Effector CD8-positive, alpha-beta T cell (primary cell): ENCODE measurements at regions not wholly inside any gene's neighbourhood (a gene's known extent, or its start where the extent isn't known, plus 50 kb on each side); places are given as distances from the start of the nearest gene placed in this dataset.
A peak's percentile ranks its signal among the peaks of the same experiment; 100 is the strongest.

Experiments used
- DNase-seq: peaks from one replicate; lab custom pipeline; 2025; lab: John Stamatoyannopoulos, UW

DNA sequence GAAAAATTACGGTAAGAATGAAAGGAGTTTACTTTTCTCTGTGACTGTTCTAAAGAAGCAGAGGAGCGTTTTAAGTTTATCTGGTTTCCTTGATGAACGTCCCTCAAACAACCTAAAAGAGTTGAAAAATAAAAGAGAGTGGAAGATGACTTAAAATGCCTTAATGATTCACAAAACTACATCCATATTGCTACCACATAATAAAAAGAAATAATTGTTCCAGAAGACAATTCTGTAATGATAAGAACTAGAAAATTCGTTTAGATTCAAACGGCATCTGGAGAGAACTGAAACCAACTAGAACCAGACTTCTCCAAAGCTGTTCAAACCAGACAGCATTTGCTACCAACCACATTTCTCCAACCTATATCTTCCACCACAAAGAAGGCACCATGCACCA lies 68.1 kb downstream of the TEKT4 start:
- DNase-seq = no peak

DNA sequence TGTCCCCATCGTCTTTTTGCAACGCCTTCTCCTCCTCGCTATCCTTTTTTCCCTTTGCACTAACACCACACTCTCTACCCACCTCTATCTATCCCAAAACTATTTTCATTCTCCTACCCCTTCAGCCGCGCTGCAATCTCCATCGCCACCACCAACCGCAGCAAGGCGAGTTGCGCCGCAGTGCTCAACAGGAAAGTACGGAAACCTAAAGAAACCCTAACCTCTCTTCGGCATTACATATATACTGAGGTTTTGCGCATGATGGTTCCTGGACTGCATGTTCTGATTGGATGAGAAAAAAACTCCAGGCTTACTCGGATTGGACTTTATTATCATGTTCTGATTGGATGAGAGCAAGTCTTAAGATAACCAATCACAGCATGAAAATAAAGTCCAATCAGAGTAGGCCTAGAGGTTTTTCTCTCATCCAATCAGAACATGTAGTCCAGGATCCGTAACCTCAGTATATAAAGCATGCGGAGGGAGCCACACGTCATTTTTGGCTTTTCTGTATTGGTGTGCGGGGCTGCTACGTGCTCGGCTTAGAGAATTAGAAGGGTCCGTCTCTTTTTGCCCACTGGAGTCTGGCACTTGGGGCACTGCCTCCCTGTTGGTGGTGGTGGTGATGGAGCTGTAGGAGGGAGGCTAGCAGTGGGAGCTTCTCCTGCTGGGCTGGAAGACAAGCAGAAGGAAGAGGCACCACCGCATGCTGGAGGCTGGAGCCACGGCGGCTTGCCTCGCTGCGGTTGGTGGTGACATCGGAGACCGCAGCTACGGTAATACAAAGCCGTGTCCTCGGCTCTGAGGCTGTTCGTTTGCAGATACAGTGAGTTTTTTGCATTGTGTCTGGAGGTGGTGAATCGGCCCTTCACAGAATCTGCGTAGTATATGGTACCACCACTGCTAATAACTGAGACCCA lies 76.1 kb downstream of the TEKT4 start:
- DNase-seq = no peak

DNA sequence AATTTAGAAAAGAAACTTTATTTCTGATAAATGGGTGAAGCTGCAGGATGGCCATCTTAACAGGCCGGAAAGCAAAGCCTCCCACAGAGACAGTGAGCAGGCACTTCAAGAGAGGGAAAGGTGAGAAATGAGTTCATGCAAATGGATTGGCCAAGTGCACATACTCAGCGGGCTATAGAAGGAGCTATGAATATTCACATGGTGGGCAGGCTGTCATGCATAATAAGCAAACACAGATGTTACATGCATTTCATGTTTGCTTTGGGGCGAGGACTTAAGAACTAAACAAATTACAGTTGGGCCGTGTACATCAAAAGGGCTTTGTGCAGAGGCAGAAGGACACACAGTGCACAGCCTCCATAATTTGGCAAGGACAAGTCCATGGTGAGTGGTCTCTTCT lies 69.8 kb upstream of the MAL start:
- no peak for DNase-seq

DNA sequence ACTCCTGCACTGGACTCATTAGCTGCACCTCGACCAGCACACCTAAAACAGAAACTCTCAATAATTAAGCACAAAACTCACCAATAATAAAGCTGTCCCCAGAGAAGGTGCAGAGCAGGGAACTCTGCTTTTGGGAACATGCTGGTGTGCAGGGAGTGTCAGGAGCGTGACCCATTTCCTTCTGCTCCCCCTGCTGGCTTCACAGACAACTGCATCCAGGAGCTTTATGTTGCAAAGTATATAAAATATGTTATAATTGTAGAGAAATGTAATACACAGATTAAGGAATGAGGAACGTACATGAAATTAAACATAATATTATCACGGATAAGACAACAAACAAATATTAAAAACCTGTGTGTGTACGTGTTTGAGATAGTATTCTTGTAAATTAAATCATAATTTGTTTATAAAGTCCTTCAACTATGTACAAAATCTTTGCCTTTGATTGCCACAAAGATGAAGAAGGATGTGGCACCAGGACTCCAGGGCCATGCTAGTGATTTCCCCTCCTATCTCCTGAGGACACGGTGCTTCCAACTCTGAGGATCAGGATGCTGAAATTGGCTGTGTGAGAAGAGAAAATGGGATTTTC lies 68.6 kb upstream of the MAL start:
- peak; percentile 10 for DNase-seq

DNA sequence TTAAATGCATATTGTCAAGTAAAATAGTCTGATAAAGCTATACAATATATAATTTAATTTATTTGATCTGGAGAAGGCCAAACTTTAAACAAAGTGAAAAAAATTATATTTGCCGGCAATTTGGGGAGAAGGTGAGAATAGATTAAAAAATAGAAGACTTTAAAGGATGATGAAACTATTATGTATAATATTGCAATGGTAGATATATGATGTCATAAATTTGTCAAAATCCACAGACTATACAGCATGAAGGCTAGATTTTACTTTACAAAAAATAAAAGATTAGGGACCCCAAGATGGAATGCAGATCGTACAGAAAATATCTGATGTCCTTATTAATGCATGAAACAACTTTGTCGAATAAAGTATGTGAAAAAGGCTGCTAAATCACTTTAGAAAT lies 67.3 kb upstream of the MAL start:
- no peak for DNase-seq

DNA sequence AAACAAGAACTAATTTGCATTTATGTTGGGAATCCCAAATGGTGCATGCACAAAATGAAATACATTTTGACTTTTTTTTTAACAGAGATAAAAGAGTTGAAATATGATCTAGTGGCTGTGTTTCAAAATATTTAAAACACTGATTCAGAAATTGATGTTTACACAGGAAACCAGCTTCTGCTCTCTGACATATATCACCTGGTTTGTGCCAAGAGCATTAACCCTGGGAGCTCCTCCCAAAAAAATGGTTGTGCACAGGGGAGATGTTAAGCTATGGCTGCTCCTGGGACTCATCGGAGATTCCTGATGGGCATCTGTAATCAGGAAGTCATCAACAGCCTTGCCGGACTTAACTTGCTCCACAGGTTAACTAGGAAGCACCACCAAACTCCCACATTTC lies 65.2 kb upstream of the MAL start:
- DNase-seq = no peak

DNA sequence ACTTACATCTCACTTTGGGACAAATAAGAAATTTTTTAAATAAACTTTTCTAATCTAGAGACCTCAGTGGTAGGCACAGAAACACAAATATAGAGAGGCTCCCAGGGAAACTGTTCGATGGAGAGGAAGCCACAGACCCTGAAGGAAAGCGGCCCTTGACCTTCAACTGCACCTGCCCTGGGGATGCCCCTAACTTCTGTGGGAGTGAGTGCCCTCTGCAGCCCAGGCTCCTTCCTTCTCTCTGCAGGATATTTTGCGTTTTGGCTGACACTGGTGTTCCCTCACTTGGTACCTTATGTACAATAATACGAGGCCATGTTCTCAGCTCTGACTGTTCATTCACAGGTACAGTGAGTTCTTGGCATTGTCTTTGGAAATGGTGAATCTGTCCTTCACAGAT lies 64.8 kb upstream of the MAL start:
- DNase-seq = no peak

DNA sequence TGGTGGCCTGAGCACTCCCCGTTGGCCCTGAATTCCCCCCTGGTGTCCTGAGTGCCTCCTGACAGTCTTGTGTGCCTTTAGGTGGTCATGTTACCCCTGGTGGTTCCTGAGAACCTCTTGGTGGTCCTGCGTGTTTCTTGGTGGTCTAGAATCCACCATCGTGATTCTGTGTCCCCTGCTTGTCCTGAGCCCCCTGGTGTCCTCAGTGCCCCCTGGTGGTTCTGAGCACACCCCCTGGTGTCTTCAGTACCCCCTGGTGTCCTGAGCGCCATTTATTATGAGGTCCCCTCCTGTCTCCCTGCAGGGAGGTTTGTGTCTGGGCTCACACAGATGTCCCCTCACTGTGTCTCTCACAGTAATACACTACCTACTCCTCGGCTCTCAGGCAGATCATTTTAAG lies 61.3 kb upstream of the MAL start:
- no peak for DNase-seq

DNA sequence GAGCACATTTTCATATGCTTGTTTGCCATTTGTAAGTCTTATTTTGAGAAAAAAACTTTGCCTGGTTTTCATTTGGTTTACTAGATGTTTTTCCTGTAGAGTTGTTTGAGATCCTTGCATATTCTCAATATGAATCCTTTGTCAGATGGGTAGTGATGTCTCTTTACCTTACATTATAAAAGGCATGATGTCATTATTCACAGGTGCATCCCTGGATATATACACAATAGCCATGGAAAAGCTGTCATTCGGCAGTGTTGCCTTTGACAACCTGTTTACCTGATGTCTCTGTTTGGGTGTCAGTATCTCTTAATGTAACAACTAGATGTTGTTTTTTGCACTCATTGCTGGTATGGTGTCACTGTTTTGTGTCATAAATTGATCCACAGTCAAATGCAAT lies 58.8 kb upstream of the MAL start:
- no peak for DNase-seq

DNA sequence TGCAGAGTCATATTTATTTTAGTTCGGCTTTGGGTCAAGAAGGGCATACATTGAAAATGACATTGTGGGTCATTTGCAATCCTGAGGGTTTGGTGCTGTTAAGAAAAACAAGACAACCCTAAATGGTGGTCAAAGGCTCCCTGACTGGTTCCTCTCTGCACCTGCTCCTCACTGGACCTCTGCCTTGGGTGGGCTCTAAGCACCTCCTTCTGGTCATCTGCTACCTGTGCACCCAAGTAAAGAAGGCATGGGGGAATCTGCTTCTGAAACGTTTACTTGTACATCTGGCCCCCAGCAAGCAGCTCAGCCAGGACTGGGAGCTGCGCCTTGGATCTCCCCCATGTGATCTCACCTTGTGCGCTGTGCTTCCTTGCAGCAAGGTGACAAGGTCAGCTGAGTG lies 55.2 kb upstream of the MAL start:
- DNase-seq = no peak
